Kidney capillary endothelial cell (primary cell): ENCODE measurements at regions not wholly inside any gene's neighbourhood (a gene's known extent, or its start where the extent isn't known, plus 50 kb on each side); places are given as distances from the start of the nearest gene placed in this dataset.

Experiments used
- DNase-seq: peaks from one replicate; pipeline ENCODE4 v3.0.0-alpha.2; 2018; ENCODE audit warnings: low spot score

- DNase-seq, result no peak
These were observed 597.9 kb upstream of the KIRREL3 start for GRCh38 chr11:127598476-127598875.

DNA sequence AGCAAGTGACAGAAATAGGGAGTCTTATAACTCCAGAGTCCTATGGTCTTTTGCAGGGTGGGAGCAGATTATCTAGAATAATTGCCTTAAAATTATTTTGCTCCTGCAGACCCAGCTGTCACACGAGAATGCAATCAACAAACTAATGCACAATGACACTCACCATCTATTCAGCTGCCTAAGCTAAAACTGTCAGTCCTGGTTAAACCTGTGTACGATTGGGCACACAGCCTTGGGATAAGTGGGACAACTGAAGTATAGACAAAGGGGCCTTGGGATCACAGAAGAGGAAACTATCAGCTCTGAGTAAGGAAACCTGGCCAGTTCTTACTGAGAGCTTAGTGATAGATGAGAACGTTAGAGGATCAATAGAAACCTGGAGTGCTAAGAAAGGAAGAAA is 595.9 kb upstream of the KIRREL3 start:
- DNase-seq, result no peak

DNA sequence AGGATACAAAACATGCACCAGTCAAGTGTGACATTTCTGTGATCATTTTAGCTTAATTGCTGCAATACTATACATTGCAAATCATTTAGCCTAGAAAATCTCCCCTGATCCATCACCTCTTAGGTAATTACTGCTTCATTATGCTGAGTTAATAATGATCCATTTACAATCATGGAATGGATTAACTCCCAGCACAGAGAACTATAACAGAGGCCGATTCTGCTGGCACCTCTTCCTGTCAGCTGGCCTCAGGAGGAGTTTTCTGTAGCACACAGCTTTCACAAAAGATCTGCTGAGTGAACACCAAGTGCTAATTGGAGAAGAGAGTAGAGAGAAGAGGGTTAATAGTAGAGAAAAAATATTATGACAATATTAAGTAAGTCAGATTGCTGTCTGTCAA is 591.8 kb upstream of the KIRREL3 start:
- DNase-seq, result no peak

DNA sequence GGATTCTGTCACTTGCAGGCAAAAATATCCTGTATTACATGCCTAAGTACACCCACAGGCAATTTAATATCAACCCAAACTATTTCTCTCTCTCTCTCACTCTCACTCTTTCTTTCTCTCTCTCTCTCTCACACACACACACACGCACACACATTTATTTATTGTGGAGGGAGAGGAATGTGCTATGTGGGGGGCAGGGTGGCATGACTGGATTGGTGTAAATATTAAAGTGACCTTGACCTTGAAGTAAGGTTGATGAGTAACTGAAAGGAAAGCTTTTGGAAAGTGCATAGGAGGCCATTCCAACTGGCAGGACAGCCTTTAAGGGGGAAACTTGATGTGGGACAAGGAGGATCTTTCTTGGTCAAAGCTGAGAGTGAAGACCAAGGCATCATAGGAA is 589.7 kb upstream of the KIRREL3 start:
- DNase-seq, result no peak

GRCh38 chr11:127588431-127588830 is 587.9 kb upstream of the KIRREL3 start:
- DNase-seq, result no peak

DNA sequence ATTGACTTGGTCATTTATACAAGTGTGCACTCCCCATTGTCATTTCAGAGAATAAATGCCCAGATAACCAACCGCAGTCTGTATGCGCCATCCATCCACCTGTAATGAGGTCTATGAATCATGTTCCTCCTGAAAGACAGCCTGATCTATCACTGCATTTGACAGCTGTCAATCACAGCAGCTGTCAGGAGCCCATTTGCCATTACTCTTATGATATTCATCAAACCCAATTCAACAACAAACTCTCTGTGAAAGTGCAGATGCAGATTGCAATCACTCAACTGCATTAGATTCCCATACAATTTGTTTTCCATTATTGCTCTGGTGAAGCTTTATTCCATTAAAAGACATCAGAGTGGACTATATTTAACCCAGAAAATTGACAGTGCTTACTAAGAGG is 586.9 kb upstream of the KIRREL3 start:
- DNase-seq, result no peak

DNA sequence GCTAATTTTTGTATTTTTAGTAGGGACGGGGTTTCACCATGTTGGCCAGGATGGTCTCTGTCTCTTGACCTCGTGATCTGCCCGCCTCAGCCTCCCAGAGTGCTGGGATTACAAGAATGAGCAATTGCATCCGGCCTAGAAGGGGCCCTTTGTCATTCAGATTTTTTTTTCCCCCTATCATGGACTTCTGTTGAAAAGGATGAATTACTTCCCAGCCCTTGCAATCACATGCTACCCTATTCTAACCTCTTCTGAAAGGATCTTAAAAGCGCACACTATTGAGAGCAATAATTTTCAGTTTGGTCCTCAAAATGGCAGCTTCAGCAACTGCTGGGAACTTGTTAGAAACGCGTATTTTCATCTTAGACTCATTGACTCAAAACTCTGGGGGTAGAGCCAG is 575.6 kb upstream of the KIRREL3 start:
- no peak for DNase-seq

- no peak for DNase-seq
These were observed 573.9 kb upstream of the KIRREL3 start for GRCh38 chr11:127574478-127574877.

- DNase-seq, result no peak
These were observed 568.3 kb upstream of the KIRREL3 start for GRCh38 chr11:127568891-127569290.

DNA sequence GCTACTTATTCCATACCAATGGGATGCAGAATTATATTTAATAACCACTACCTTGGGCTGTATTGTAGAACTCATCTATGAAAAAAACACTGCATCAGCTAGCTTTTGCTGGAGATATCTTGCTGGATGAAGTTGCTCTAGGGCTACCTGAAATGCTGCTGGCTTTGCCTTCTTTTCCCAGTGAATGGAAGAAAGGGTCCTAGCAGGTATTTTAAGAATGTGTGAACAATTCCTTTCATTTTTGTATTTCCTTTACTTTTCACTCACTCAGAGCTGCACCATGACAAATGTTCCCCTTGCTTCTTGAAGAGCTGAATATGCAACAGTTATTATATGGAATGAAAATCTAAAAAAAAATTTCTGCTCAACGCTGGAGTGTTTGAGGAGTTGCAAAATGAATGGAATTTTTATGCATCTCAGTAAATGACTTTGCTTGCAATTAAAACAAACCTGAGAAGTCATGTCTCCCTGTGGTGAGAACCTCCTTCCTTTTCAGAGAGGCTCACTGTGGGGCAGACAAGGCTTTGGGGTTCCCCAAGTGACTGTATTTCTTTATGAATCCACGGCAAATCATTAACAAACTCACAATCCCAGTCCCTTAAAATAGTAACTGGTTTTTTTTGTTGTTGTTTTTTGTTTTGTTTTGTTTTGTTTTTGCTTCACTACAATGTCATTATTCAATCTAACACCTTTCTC is 566.8 kb upstream of the KIRREL3 start:
- no peak for DNase-seq

DNA sequence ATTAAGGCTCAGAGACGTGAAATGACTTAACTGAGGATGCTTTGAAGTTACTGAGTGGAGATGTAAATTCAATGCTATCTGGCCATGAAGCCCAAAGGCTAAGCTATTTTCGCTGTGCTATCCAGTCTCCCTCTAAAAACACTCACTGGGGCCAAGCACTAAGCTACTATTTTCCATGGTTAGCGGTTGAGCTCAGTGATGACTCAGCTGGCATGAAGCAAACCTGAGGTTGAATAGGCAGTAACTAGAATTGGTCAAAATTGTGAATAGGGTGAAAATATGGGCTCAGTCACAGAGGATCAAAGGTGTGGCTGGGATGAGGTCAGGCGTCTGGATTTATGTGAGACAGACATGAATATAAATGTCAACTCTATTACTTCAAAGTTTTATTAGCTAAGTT is 564.2 kb upstream of the KIRREL3 start:
- DNase-seq, result no peak

DNA sequence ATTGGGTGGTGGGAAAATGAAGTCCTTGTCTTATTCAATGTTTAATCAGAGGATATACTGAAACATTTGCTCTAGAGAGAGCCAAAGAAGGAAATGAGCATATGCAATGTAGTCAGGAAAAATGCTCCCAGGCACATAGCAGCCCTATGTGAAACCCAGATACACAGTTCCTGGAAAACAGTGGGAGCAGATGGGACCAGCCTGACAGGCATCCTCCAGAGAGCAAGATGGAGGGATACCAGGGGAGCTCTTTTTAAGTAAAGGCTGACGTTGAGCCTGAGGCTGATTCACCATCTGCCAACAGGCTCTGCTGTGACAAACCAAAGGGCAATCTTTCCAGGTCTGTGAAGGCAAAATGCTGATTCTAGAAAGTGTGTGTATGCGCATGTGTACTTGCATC is 559.4 kb upstream of the KIRREL3 start:
- no peak for DNase-seq

DNA sequence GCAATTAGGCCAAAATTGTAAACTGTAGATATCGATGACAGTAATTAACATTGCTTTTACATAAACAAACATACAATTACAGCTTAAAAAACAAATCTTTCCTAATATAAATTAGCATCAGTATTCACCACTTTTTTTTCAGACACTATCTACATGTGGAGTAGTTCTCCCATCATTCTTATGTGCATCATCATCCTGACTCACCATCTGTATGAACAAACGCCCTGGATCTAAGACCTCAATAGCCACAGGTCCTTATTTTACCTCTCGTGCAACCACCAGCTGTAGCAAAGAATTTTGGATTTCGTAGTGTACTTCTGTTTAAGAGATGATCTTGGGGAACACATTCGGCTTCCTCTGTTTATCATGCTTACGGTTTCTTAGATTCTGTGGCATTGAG is 551.9 kb upstream of the KIRREL3 start:
- no peak for DNase-seq

DNA sequence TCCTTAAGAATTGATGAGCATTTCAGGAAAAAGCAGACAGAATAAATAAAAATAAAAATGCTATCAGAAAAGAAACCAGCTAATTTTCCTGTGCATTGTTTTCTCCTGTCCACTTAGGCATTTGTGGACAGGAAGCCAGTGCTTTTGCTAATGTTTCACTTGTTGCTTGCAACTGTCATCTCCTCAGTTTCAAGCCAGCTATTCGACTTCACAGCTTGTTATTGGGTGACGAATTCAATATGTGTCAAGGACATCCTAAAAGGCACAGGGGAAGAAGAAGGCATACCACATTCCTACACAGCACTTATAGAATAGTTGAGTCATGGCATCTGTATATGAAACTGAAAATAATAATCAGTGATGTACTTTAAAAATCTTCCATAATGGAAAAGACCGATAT is 530.6 kb upstream of the KIRREL3 start:
- DNase-seq, result peak; percentile 38

DNA sequence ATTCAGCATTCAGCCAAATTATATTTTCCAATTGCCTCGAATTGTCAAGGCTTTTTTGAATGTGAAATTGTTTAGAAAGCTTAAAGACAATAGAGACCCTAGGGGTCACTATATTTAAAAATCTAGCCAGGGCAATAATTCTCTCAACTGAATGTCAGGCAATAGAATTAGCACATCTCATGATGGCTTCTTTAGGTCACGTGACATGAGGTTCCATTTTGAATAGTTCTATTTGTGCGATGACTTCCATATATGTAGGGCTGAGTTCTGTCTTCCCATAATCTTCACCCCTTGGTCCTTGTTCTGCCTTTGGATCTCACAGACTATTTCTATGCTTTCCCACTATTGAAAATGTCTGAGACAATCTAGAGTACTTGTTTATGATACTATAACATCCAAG is 527.7 kb upstream of the KIRREL3 start:
- DNase-seq, result no peak

DNA sequence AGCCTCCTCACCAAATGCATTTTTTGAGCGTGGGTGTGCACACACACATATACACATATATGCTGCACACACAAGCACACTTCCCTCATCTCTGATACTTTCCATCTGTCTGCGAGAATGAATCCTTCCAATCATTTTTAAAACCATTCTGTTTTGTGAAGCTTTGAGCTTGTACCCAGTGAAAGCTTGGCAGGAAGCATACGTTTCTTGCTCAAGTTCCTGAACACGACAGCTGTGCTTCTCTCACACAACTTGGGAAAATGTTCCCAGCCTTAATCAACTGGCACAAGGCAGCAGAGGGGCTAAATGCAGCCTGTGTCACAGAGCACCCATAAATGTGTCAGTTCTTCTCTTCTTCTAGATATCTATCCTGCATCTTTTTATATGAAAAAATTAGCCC is 524.0 kb upstream of the KIRREL3 start:
- DNase-seq, result no peak

DNA sequence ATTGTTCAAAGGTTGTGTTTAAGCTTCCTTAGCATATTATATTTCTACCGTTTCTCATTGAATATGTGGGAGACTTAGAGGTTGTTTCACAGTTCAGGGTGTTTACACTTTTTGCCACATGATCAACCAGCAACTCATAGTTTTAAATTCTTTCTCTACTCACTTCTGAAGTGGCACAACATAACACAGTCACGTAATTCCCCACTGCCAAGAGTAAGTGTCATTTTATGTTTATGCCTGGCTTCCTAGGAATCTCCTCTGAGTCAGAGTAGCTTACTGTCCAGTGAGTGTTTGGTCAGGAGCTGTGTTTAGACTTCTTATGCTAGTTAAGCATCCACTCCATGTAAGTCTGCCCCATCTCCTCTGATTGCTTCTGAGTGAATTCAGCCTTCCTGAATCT is 520.8 kb upstream of the KIRREL3 start:
- peak; percentile 15 for DNase-seq

DNA sequence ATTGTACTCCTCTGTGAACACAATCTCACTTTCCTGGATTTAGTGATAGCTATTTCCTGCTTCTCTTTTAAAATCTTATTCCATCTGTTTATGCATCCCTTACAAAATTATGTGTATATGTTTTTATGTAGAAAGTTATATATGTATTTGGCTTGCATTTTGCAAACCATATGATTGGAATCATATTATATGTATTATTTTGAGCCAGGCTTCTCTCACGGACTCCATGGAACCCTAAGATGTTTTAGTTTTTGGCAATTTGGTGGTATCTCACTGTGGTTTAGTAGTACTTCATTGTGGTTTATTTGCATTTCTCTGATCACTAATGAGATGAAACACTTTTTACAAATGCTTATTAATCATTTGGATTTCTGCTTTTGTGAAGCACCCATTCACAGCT is 507.3 kb upstream of the KIRREL3 start:
- no peak for DNase-seq

GRCh38 chr11:127506647-127507046 is 506.1 kb upstream of the KIRREL3 start:
- DNase-seq, result no peak

DNA sequence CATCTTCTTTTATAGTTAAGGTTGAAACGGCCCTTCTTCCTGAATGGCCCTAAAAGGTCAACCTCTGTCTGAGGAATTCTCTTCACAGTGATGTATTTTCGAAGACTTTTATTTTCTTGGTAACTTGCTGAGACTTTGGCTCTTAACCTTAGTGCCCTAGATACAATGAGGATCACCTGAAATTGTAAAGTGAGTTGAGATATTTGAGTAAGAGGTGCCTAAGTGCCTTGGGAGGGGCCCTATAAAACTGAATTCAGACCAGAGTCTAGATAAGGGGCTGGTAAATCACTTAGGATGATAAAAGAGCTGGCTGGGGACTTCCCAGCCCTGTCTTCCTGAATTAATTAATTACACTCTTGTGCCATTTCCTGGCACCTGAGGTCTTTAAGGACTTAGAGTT is 505.6 kb upstream of the KIRREL3 start:
- no peak for DNase-seq

- DNase-seq, result no peak
These were observed 495.6 kb upstream of the KIRREL3 start for GRCh38 chr11:127496165-127496564.

GRCh38 chr11:127493330-127494022 is 492.9 kb upstream of the KIRREL3 start:
- peak; percentile 16 for DNase-seq

- DNase-seq, result peak; percentile 74
These were observed 491.5 kb upstream of the KIRREL3 start for GRCh38 chr11:127492029-127492428.

DNA sequence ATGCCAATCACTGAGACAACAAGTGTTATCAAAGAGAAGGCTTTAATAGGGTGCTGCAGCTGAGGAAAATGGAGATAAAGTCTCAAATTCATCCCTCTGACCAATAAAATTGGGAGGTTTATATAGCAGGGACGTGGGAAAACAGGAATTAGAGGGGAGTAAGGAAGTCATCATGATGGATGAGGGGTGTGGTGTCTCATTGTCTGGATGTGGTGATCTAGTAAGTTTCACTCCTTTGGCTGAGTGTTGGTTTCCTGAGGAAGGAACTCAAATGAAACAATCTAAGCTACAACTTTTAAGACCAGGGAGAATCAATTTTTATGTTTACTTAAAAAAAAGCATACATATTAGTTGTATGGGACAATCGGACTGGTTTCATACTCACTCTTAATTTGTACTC is 491.0 kb upstream of the KIRREL3 start:
- peak; percentile 55 for DNase-seq
